OCI-LY1 (cell line): ENCODE measurements at regions not wholly inside any gene's neighbourhood (a gene's known extent, or its start where the extent isn't known, plus 50 kb on each side); places are given as distances from the start of the nearest gene placed in this dataset.

Source experiments
- EZH2 ChIP-seq: fragments of 200-600 bp; sonication (generic), shearing (Covaris generic); IDR thresholded peaks from 2 replicates; pipeline ENCODE4 v1.8.0; 2017; ENCODE audit warnings: borderline replicate concordance, mixed run types, mild to moderate bottlenecking, antibody characterized with exemption, low read length, moderate library complexity, mixed read lengths
- TF ChIP-seq, protein P1 (sequence below): fragments of 200-600 bp; sonication (generic), shearing (Covaris generic); IDR thresholded peaks from 2 replicates; pipeline ENCODE4 v1.5.1; 2017; ENCODE audit warnings: mild to moderate bottlenecking, antibody characterized with exemption, low read length, moderate library complexity, mixed read lengths

DNA sequence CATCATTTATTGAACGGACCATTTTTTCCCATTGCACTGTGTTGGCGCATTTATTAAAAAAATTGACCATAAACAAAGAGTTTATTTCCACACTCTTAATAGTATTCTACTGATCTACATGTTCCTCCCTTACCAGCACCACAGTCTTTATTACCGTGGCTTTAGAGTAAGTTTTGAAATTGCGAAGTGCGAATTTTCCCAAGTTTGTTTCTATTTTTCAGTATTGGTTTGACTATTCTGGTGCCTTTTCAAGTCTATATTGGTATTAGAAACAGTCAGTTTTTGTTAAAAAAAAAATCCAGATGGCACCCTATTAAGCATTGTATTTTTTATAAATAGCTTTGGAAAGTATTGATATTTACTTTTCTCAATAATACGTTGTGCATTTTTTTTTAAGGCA, 795.1 kb upstream of the HS6ST1 start:
- TF ChIP-seq, protein P1, sequence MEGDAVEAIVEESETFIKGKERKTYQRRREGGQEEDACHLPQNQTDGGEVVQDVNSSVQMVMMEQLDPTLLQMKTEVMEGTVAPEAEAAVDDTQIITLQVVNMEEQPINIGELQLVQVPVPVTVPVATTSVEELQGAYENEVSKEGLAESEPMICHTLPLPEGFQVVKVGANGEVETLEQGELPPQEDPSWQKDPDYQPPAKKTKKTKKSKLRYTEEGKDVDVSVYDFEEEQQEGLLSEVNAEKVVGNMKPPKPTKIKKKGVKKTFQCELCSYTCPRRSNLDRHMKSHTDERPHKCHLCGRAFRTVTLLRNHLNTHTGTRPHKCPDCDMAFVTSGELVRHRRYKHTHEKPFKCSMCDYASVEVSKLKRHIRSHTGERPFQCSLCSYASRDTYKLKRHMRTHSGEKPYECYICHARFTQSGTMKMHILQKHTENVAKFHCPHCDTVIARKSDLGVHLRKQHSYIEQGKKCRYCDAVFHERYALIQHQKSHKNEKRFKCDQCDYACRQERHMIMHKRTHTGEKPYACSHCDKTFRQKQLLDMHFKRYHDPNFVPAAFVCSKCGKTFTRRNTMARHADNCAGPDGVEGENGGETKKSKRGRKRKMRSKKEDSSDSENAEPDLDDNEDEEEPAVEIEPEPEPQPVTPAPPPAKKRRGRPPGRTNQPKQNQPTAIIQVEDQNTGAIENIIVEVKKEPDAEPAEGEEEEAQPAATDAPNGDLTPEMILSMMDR = no peak
- no peak for TF ChIP-seq EZH2
